IMR-90 (cell line): ENCODE measurements at regions not wholly inside any gene's neighbourhood (a gene's known extent, or its start where the extent isn't known, plus 50 kb on each side); places are given as distances from the start of the nearest gene placed in this dataset.

Source experiments
- ATAC-seq: fragments of 200-7000 bp; cut with Tn5 transposase; 2 replicates; pipeline ENCODE4 v1.9.1; 2020; ENCODE audit warnings: low read depth, mild to moderate bottlenecking, moderate library complexity
- BruUV-seq: library from RNA; stranded (reverse); fragments of 400-500 nt; replicated peaks from 2 replicates; lab custom pipeline; 2021; lab: Mats Ljungman, UMichigan
- CTCF ChIA-PET: fragments of 300-600 bp; formaldehyde crosslinking; extraction: SDS; loops from one replicate; lab custom pipeline; 2021; ENCODE audit warnings: antibody characterized with exemption; lab: Yijun Ruan, JAX
- POLR2A ChIA-PET: fragments of 300-600 bp; sonication (Branson Sonifier 250); formaldehyde crosslinking; loops from one replicate; lab custom pipeline; 2022; ENCODE audit warnings: antibody characterized with exemption; ENCODE audit not compliant: unreplicated experiment; lab: Charles Lee
- DNase-seq: peaks from one replicate; pipeline ENCODE4 v3.0.0; 2013
- H2AFZ ChIP-seq: replicated peaks from 2 replicates; pipeline ENCODE3; 2013; ENCODE audit warnings: low read length, mild to moderate bottlenecking; ENCODE audit not compliant: poor library complexity
- H2AK5ac ChIP-seq: 2 replicates; pipeline ENCODE4 v1.6.1; 2013; ENCODE audit warnings: low read depth, low read length, inconsistent platforms
- H2AK9ac ChIP-seq: replicated peaks from 2 replicates; pipeline ENCODE3; 2013; ENCODE audit warnings: mild to moderate bottlenecking, low read depth, low read length, moderate library complexity; ENCODE audit not compliant: poor library complexity
- H2BK120ac ChIP-seq: 2 replicates; pipeline ENCODE4 v1.6.1; 2013; ENCODE audit warnings: low read depth, low read length, inconsistent platforms
- H2BK15ac ChIP-seq: 3 replicates; pipeline ENCODE4 v1.6.1; 2013; ENCODE audit warnings: low read depth, low read length, inconsistent platforms
- H2BK20ac ChIP-seq: 2 replicates; pipeline ENCODE4 v1.6.1; 2013; ENCODE audit warnings: low read depth, mild to moderate bottlenecking, inconsistent platforms, low read length, moderate library complexity
- H2BK5ac ChIP-seq: 2 replicates; pipeline ENCODE4 v1.6.1; 2013; ENCODE audit warnings: mild to moderate bottlenecking, low read depth, low read length, inconsistent platforms; ENCODE audit not compliant: poor library complexity, severe bottlenecking
- H3K14ac ChIP-seq: replicated peaks from 2 replicates; pipeline ENCODE4 v1.6.1; 2013; ENCODE audit warnings: low read depth, low read length, inconsistent platforms
- H3K18ac ChIP-seq: 2 replicates; pipeline ENCODE4 v1.6.1; 2013; ENCODE audit warnings: low read depth, low read length, control low read depth
- H3K23ac ChIP-seq: 2 replicates; pipeline ENCODE4 v1.6.1; 2013; ENCODE audit warnings: low read depth, low read length, inconsistent platforms
- H3K27ac ChIP-seq: 2 replicates; pipeline ENCODE4 v1.5.1; 2013; ENCODE audit warnings: mild to moderate bottlenecking, control low read depth, low read length; ENCODE audit not compliant: insufficient read depth
- H3K27me3 ChIP-seq: 2 replicates; pipeline ENCODE4 v1.6.1; 2013; ENCODE audit warnings: low read length; ENCODE audit not compliant: control insufficient read depth, insufficient read depth
- H3K36me3 ChIP-seq: 2 replicates; pipeline ENCODE4 v1.6.1; 2013; ENCODE audit warnings: low read length, mixed read lengths; ENCODE audit not compliant: control insufficient read depth, insufficient read depth
- H3K4ac ChIP-seq: 2 replicates; pipeline ENCODE4 v1.6.1; 2013; ENCODE audit warnings: low read depth, low read length, inconsistent platforms
- H3K4me1 ChIP-seq: 2 replicates; pipeline ENCODE4 v1.6.1; 2013; ENCODE audit warnings: low read length, mixed read lengths; ENCODE audit not compliant: control insufficient read depth, insufficient read depth
- H3K4me2 ChIP-seq: 2 replicates; pipeline ENCODE4 v1.6.1; 2013; ENCODE audit warnings: low read depth, mild to moderate bottlenecking, control low read depth, low read length, moderate library complexity
- H3K4me3 ChIP-seq: 2 replicates; pipeline ENCODE4 v1.5.1; 2013; ENCODE audit warnings: low read depth, mild to moderate bottlenecking, control low read depth, low read length, moderate library complexity; ENCODE audit not compliant: insufficient read depth
- H3K56ac ChIP-seq: 2 replicates; pipeline ENCODE4 v1.6.1; 2013; ENCODE audit warnings: low read length, inconsistent platforms; ENCODE audit not compliant: insufficient read depth; ENCODE audit errors: extremely low read depth
- H3K79me1 ChIP-seq, 2 experiments: 2 replicates each; pipeline ENCODE4 v1.6.1; 2013; ENCODE audit warnings: low read length in 2 of 2, inconsistent platforms in 1 of 2, low read depth in 1 of 2
- H3K9ac ChIP-seq: 2 replicates; pipeline ENCODE4 v1.6.1; 2013; ENCODE audit warnings: low read depth, low read length, control low read depth
- H3K9me1 ChIP-seq: 2 replicates; pipeline ENCODE4 v1.6.1; 2013; ENCODE audit warnings: low read length, inconsistent platforms; ENCODE audit not compliant: insufficient read depth
- H3K9me3 ChIP-seq: 2 replicates; pipeline ENCODE4 v1.6.1; 2013; ENCODE audit warnings: low read length; ENCODE audit not compliant: control insufficient read depth, insufficient read depth
- H4K20me1 ChIP-seq: 2 replicates; pipeline ENCODE4 v1.6.1; 2013; ENCODE audit warnings: low read length, inconsistent platforms; ENCODE audit not compliant: insufficient read depth
- H4K5ac ChIP-seq: 2 replicates; pipeline ENCODE4 v1.6.1; 2013; ENCODE audit warnings: mild to moderate bottlenecking, low read depth, low read length, control low read depth
- H4K8ac ChIP-seq, 2 experiments: 2 replicates each; pipeline ENCODE4 v1.6.1; 2013; ENCODE audit warnings: low read depth in 2 of 2, low read length in 2 of 2, control low read depth in 1 of 2, inconsistent platforms in 1 of 2
- H4K91ac ChIP-seq: 2 replicates; pipeline ENCODE4 v1.6.1; 2013; ENCODE audit warnings: low read depth, low read length, inconsistent platforms; ENCODE audit not compliant: insufficient read depth
- CEBPB ChIP-seq: IDR thresholded peaks from 2 replicates; pipeline ENCODE4 v1.6.1; 2012; ENCODE audit warnings: low read depth, low read length, improper control_type of control experiment
- CHD1 ChIP-seq: IDR thresholded peaks from 2 replicates; pipeline ENCODE4 v1.6.1; 2012; ENCODE audit warnings: low read depth, low read length, improper control_type of control experiment
- ELK1 ChIP-seq: fragments of 150-350 bp; IDR thresholded peaks from 2 replicates; pipeline ENCODE4 v1.6.1; 2016; ENCODE audit warnings: low read depth, mild to moderate bottlenecking, low read length, moderate library complexity, borderline replicate concordance
- FOS ChIP-seq: fragments of 150-350 bp; IDR thresholded peaks from 2 replicates; pipeline ENCODE4 v1.6.1; 2016; ENCODE audit warnings: low read depth, low read length
- MAFK ChIP-seq: IDR thresholded peaks from 2 replicates; pipeline ENCODE4 v1.6.1; 2012; ENCODE audit warnings: low read depth, low read length, improper control_type of control experiment
- MAZ ChIP-seq: IDR thresholded peaks from 2 replicates; pipeline ENCODE4 v1.6.1; 2012; ENCODE audit warnings: low read depth, mild to moderate bottlenecking, low read length, improper control_type of control experiment, moderate library complexity, borderline replicate concordance
- MXI1 ChIP-seq: IDR thresholded peaks from 2 replicates; pipeline ENCODE4 v1.6.1; 2012; ENCODE audit warnings: low read depth, mild to moderate bottlenecking, low read length, moderate library complexity, borderline replicate concordance
- POLR2A ChIP-seq: IDR thresholded peaks from 2 replicates; pipeline ENCODE4 v1.6.1; 2012; ENCODE audit warnings: mild to moderate bottlenecking, low read depth, low read length
- RAD21 ChIP-seq: IDR thresholded peaks from 2 replicates; pipeline ENCODE4 v1.6.1; 2012; ENCODE audit warnings: low read length, improper control_type of control experiment
- RFX5 ChIP-seq: IDR thresholded peaks from 2 replicates; pipeline ENCODE4 v1.8.0; 2012; ENCODE audit warnings: low read depth, mild to moderate bottlenecking, low read length, moderate library complexity
- SMC3 ChIP-seq: fragments of 150-350 bp; IDR thresholded peaks from 2 replicates; pipeline ENCODE4 v1.6.1; 2016; ENCODE audit warnings: low read depth, mild to moderate bottlenecking, antibody characterized with exemption, low read length, moderate library complexity
- dilution Hi-C: fragments of 300-500 bp; cut with HindIII; formaldehyde crosslinking; loops from one replicate; pipeline ENCODE4 v1.14.3; 2018; ENCODE audit warnings: low sequenced_read_pairs; ENCODE audit not compliant: unreplicated experiment
- in situ Hi-C: fragments of 300-500 bp; cut with MboI; formaldehyde crosslinking; loops from 3 replicates; pipeline ENCODE4 v1.14.3; 2019; ENCODE audit warnings: low sequenced_read_pairs, inconsistent platforms, mixed read lengths
- intact Hi-C: fragments of 100-400 bp; cut with micrococcal nuclease; formaldehyde crosslinking; loops from 2 replicates; pipeline ENCODE4 v1.10.0; 2022
- TF ChIP-seq, protein P1 (sequence below): fragments of 150-350 bp; IDR thresholded peaks from 2 replicates; pipeline ENCODE4 v1.6.1; 2017; ENCODE audit warnings: mild to moderate bottlenecking, antibody characterized with exemption, low read length, low read depth

DNA sequence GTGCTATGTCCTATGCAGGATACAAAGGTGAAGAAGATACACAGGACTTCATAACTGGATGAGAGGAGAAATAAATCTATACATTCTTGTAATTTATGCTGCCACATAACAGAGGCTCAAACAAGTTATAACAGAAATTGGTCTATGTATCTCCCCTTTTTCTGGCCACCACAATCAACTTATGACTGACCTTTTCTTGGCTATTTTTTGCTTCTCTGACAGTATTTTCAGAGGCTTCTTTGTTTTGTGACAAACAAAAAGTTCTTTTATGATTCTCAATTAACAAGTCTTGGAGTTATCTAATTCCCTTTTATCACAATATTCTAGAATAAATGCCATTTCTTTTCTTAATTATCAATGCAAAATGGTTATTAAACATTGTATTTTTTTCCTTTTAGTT is 953.0 kb upstream of the ZWINT start:
- no peak overlapping the region for H3K23ac ChIP-seq
- H3K36me3 ChIP-seq, result no peaks in the 10 kb centered on the region
- H3K14ac ChIP-seq, result no peak overlapping the region
- H4K8ac ChIP-seq, result no peak overlapping the region
- H3K79me1 ChIP-seq, result no peaks in the 10 kb centered on the region
- DNase-seq (no peak), ATAC-seq (no peak)
- POLR2A ChIA-PET, result no interaction called here
- no peaks in the 10 kb centered on the region for H3K4me1 ChIP-seq
- H3K27ac ChIP-seq, result no peak overlapping the region
- dilution Hi-C loops (no loop called here), intact Hi-C loops (no loop called here), in situ Hi-C loops (no loop called here)
- H4K5ac ChIP-seq, result no peak overlapping the region
- H3K4me3 ChIP-seq, result no peak overlapping the region
- H2BK120ac ChIP-seq, result no peak overlapping the region
- no peak overlapping the region for H3K4ac ChIP-seq
- H3K56ac ChIP-seq, result no peak overlapping the region
- no peaks in the 10 kb centered on the region for H3K9me1 ChIP-seq
- H2BK20ac ChIP-seq, result no peak overlapping the region
- H3K4me2 ChIP-seq, result no peak overlapping the region
- no peaks in the 10 kb centered on the region for H3K9me3 ChIP-seq
- H3K9ac ChIP-seq, result no peak overlapping the region
- H3K27me3 ChIP-seq, result no peaks in the 10 kb centered on the region
- no peak overlapping the region for H4K91ac ChIP-seq
- H2BK5ac ChIP-seq, result no peak overlapping the region
- H2AFZ ChIP-seq, result no peak overlapping the region
- no TSS peak for BruUV-seq
- no peaks in the 10 kb centered on the region for H4K20me1 ChIP-seq
- no peak overlapping the region for H3K18ac ChIP-seq
- H2AK9ac ChIP-seq, result no peak overlapping the region
- CTCF ChIA-PET, result no interaction called here
- no peak overlapping the region for H2BK15ac ChIP-seq
- H2AK5ac ChIP-seq, result no peak overlapping the region
- no peak for TF ChIP-seq RAD21
- no peak for TF ChIP-seq FOS
- no peak for TF ChIP-seq CHD1
- TF ChIP-seq MXI1, result no peak
- TF ChIP-seq CEBPB, result no peak
- TF ChIP-seq POLR2A, result no peak
- TF ChIP-seq, protein P1, sequence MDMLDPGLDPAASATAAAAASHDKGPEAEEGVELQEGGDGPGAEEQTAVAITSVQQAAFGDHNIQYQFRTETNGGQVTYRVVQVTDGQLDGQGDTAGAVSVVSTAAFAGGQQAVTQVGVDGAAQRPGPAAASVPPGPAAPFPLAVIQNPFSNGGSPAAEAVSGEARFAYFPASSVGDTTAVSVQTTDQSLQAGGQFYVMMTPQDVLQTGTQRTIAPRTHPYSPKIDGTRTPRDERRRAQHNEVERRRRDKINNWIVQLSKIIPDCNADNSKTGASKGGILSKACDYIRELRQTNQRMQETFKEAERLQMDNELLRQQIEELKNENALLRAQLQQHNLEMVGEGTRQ, result no peak
- TF ChIP-seq ELK1, result no peak
- no peak for TF ChIP-seq MAFK
- no peak for TF ChIP-seq RFX5
- TF ChIP-seq SMC3, result no peak
- TF ChIP-seq MAZ, result no peak
